Heart left ventricle (tissue), 13 donors: ENCODE measurements at regions not wholly inside any gene's neighbourhood (a gene's known extent, or its start where the extent isn't known, plus 50 kb on each side); places are given as distances from the start of the nearest gene placed in this dataset.

Experiments
- CTCF ChIP-seq, 12 donors: fragments of 200-600 bp; sonication (generic) in 4 of 12; IDR thresholded peaks; one replicate each; pipeline versions ENCODE4 v1.5.0 to v1.8.0; 2018 to 2022; ENCODE audit warnings: antibody characterized with exemption in 12 of 12, mild to moderate bottlenecking in 5 of 12
- POLR2A ChIP-seq, 2 donors: fragments of 450-650 bp; IDR thresholded peaks; one replicate each; pipeline ENCODE4 v1.6.1; 2017; ENCODE audit warnings: antibody characterized with exemption in 2 of 2, mild to moderate bottlenecking in 2 of 2, moderate library complexity in 2 of 2
- donor health status: ischemic (EF 13 %, LVEDD 7.1; RV severe dilation, severe dysfunction).
- donor health status: DM: no; HTN: yes; CAD: no.
- donor health status: DM: no; HTN: no; CAD: no.
- donor health status: ischemic (EF 25% LVEDD 6.9; RV normal size, moderate dysfunction).
- donor health status: ischemic (EF 25% LVEDD 5.7; RV mildly dilated, moderate dysfunction).
- donor health status: ischemic (EF 35%, LVEDD 5.7; RV mildly dilated, moderate dysfunction).
- donor health status: nonischemic (EF 11% LVEDD 7.7; RV severe dilation, severe dysfunction).
- donor health status: DM: yes; HTN: yes; CAD: no.
- donor health status: PGD.
- donor health status: ischemic (EF 29% LVEDD 5.4; RV normal size, mild dysfunction).
- donor health status: nonischemic (EF 23%, LVEDD 6.1; RV moderate dilation, normal function).

GRCh38 chr3:24845524-24846155 is 351.0 kb upstream of the THRB start:
- TF ChIP-seq CTCF (IDR thresholded peaks at IDR 0.05) (no peak), POLR2A (IDR thresholded peaks at IDR 0.05) (no peak)
